Adrenal gland (tissue), 5 donors: ENCODE measurements at regions not wholly inside any gene's neighbourhood (a gene's known extent, or its start where the extent isn't known, plus 50 kb on each side); places are given as distances from the start of the nearest gene placed in this dataset.

Experiments used
- POLR2A ChIP-seq, 2 donors: fragments of 450-650 bp; IDR thresholded peaks; one replicate each; pipeline ENCODE4 v1.6.1; 2017; ENCODE audit warnings: antibody characterized with exemption in 2 of 2, mild to moderate bottlenecking in 2 of 2, moderate library complexity in 1 of 2
- TF ChIP-seq, protein P1 (sequence below), 6 experiments: fragments of 450-650 bp in 4 of 6; fragments of 200-600 bp in 2 of 6; sonication (generic) in 1 of 6; IDR thresholded peaks; 1 replicate in 5 of 6; 2 replicates in 1 of 6; pipeline versions ENCODE4 v1.5.1 to v1.8.0; 2016 to 2021; ENCODE audit warnings: antibody characterized with exemption in 6 of 6, mild to moderate bottlenecking in 2 of 6, moderate library complexity in 1 of 6
- donor health status: DM: no; HTN: no; CAD: no.

DNA sequence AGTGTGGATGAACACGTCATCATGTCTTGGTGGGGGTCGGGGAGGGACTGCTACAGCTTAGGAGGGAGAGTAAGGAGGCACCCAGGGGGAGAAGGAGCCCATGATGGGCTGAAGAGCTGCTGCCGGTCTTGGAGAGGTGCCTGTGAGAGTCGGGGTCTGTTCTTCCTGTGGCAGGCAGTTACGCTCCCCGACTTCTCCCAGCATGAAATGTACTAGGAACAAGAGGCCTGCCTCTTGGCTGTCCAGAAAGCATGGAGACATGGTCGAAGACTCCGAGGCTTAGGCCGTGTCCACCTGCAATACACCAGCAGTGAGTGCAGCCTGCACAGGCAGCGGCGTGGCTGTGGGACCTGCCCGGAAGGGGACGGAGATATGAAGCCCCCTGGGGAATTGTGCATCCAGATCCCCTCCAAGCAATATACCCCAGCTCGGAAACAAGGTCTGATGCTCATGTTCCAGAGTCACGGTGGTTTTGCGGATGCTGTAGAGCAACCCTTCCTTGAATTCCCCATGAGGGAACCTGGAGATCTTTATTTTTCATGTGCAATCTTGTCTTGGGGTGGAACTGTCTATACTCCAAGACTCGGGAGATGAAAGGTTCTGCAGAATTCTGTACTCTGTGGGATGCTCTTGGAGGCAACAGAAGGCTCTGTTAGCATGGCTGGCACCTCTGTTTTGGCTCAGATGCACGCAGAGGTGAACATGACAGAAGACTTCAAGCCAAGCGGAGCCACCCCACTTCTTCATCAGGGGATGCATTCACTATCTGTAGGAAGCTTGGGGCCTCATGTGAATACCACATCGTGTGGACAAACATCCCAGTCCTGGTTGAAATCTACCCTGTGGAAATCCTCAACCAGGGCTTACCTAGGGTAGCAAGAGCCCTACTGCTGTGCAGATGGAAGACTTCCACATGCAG is 374.9 kb upstream of the IRX4 start:
- no peak for TF ChIP-seq POLR2A (IDR thresholded peaks at IDR 0.05)
- TF ChIP-seq, protein P1, sequence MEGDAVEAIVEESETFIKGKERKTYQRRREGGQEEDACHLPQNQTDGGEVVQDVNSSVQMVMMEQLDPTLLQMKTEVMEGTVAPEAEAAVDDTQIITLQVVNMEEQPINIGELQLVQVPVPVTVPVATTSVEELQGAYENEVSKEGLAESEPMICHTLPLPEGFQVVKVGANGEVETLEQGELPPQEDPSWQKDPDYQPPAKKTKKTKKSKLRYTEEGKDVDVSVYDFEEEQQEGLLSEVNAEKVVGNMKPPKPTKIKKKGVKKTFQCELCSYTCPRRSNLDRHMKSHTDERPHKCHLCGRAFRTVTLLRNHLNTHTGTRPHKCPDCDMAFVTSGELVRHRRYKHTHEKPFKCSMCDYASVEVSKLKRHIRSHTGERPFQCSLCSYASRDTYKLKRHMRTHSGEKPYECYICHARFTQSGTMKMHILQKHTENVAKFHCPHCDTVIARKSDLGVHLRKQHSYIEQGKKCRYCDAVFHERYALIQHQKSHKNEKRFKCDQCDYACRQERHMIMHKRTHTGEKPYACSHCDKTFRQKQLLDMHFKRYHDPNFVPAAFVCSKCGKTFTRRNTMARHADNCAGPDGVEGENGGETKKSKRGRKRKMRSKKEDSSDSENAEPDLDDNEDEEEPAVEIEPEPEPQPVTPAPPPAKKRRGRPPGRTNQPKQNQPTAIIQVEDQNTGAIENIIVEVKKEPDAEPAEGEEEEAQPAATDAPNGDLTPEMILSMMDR (IDR thresholded peaks at IDR 0.05) = no peak
